GM12878 (cell line): ENCODE measurements at regions not wholly inside any gene's neighbourhood (a gene's known extent, or its start where the extent isn't known, plus 50 kb on each side); places are given as distances from the start of the nearest gene placed in this dataset.
A peak's percentile ranks its signal among the peaks of the same experiment; 100 is the strongest.

ENCODE experiments used
- ATAC-seq: fragments of 200-7000 bp; cut with Tn5 transposase; 3 replicates; pipeline ENCODE4 v1.9.1; 2020; ENCODE audit warnings: mild to moderate bottlenecking, moderate library complexity
- BruUV-seq: library from RNA; stranded (reverse); fragments of 400-500 nt; replicated peaks from 2 replicates; lab custom pipeline; 2021; lab: Mats Ljungman, UMichigan
- CTCF ChIA-PET: fragments of 300-600 bp; sonication (Branson Sonifier 250); formaldehyde crosslinking; extraction: SDS; loops from one replicate; lab custom pipeline; 2021; ENCODE audit warnings: inconsistent platforms; lab: Yijun Ruan, JAX
- POLR2A ChIA-PET: fragments of 350-600 bp; formaldehyde crosslinking; extraction: SDS; loops from one replicate; lab custom pipeline; 2021; ENCODE audit warnings: inconsistent platforms; lab: Charles Lee
- RAD21 ChIA-PET: fragments of 300-600 bp; sonication (Branson Sonifier 250); formaldehyde crosslinking; loops from one replicate; lab custom pipeline; 2023; ENCODE audit warnings: antibody characterized with exemption; ENCODE audit not compliant: unreplicated experiment; lab: Charles Lee
- SMC1A ChIA-PET: fragments of 300-600 bp; sonication (Branson Sonifier 250); formaldehyde crosslinking; loops from one replicate; lab custom pipeline; 2023; ENCODE audit not compliant: unreplicated experiment, uncharacterized antibody; lab: Charles Lee
- DNase-seq: peaks from one replicate; pipeline ENCODE4 v3.0.0-alpha.2; 2011; ENCODE audit warnings: low read depth, low spot score
- FAIRE-seq: peaks from 3 replicates; lab custom pipeline; 2011; peaks lifted over from hg19 to GRCh38; lab: Jason Lieb, UNC
- H2AFZ ChIP-seq: 2 replicates; pipeline ENCODE4 v1.6.0; 2011; ENCODE audit warnings: low read depth, low read length, control low read depth; ENCODE audit not compliant: control insufficient read depth
- H3K27ac ChIP-seq: 2 replicates; pipeline ENCODE4 v1.5.1; 2011; ENCODE audit warnings: control low read depth; ENCODE audit not compliant: control insufficient read depth, insufficient read depth
- H3K27me3 ChIP-seq, 2 experiments: replicated peaks in 1 of 2; 2 replicates each; pipeline versions ENCODE4 v1.6.0 to v1.6.1; 2011; ENCODE audit warnings: low read length in 1 of 2; ENCODE audit not compliant: control insufficient read depth in 2 of 2, insufficient read depth in 2 of 2
- H3K36me3 ChIP-seq, 2 experiments: 2 replicates each; pipeline ENCODE4 v1.5.1; 2011; ENCODE audit warnings: low read length in 1 of 2; ENCODE audit not compliant: control insufficient read depth in 2 of 2, insufficient read depth in 2 of 2
- H3K4me1 ChIP-seq: 2 replicates; pipeline ENCODE4 v1.6.1; 2011; ENCODE audit warnings: mild to moderate bottlenecking, low read length, moderate library complexity, mixed read lengths; ENCODE audit not compliant: control insufficient read depth, insufficient read depth
- H3K4me2 ChIP-seq: 2 replicates; pipeline ENCODE4 v1.6.0; 2011; ENCODE audit warnings: control low read depth; ENCODE audit not compliant: control insufficient read depth, insufficient read depth
- H3K4me3 ChIP-seq: fragments of 200-600 bp; sonication (generic); 2 replicates; pipeline ENCODE4 v1.5.1; 2016
- H3K79me2 ChIP-seq: 2 replicates; pipeline ENCODE4 v1.6.0; 2011; ENCODE audit warnings: low read length; ENCODE audit not compliant: control insufficient read depth, insufficient read depth
- H3K9ac ChIP-seq: 2 replicates; pipeline ENCODE4 v1.8.0; 2011; ENCODE audit warnings: low read length, control low read depth, mixed read lengths; ENCODE audit not compliant: control insufficient read depth, insufficient read depth
- H3K9me3 ChIP-seq: replicated peaks from 3 replicates; pipeline ENCODE4 v1.5.1; 2011; ENCODE audit warnings: mild to moderate bottlenecking, low read length; ENCODE audit not compliant: control insufficient read depth, insufficient read depth
- H4K20me1 ChIP-seq: 2 replicates; pipeline ENCODE4 v1.6.0; 2011; ENCODE audit not compliant: control insufficient read depth, insufficient read depth
- ASH2L ChIP-seq: fragments of 300-600, 200-600 bp; sonication (generic); IDR thresholded peaks from 2 replicates; pipeline ENCODE4 v1.6.1; 2017; ENCODE audit warnings: low read depth, mild to moderate bottlenecking, borderline replicate concordance
- BACH1 ChIP-seq: fragments of 450-650 bp; IDR thresholded peaks from 2 replicates; pipeline ENCODE4 v1.6.1; 2017; ENCODE audit warnings: mild to moderate bottlenecking, borderline replicate concordance
- BCL11A ChIP-seq: IDR thresholded peaks from 2 replicates; pipeline ENCODE4 v1.6.1; 2011; ENCODE audit warnings: low read depth, low read length
- BHLHE40 ChIP-seq, 2 experiments: fragments of 450-650 bp in 1 of 2; IDR thresholded peaks; 2 replicates each; pipeline ENCODE4 v1.6.1; 2011 to 2017; ENCODE audit warnings: low read depth in 2 of 2, borderline replicate concordance in 1 of 2, improper control_type of control experiment in 1 of 2, low read length in 1 of 2, mild to moderate bottlenecking in 1 of 2
- DPF2 ChIP-seq: fragments of 450-650 bp; IDR thresholded peaks from 2 replicates; pipeline ENCODE4 v1.6.1; 2017; ENCODE audit warnings: mild to moderate bottlenecking
- E2F8 ChIP-seq: fragments of 450-650 bp; IDR thresholded peaks from 2 replicates; pipeline ENCODE4 v1.6.1; 2018; ENCODE audit warnings: mild to moderate bottlenecking, low read depth, moderate library complexity; ENCODE audit not compliant: partially characterized antibody
- GABPA ChIP-seq: IDR thresholded peaks from 2 replicates; pipeline ENCODE4 v1.6.1; 2014; ENCODE audit warnings: antibody characterized with exemption, low read depth, mild to moderate bottlenecking, inconsistent platforms
- HCFC1 ChIP-seq: fragments of 150-350 bp; IDR thresholded peaks from 2 replicates; pipeline ENCODE4 v1.6.1; 2014; ENCODE audit warnings: low read length
- HDAC6 ChIP-seq: fragments of 200-600 bp; sonication (generic); IDR thresholded peaks from one replicate; pipeline ENCODE4 v1.8.0; 2017; ENCODE audit warnings: antibody characterized with exemption; ENCODE audit not compliant: unreplicated experiment
- MEF2A ChIP-seq: IDR thresholded peaks from 2 replicates; pipeline ENCODE4 v1.6.1; 2011; ENCODE audit warnings: low read depth, mild to moderate bottlenecking, low read length, moderate library complexity; ENCODE audit not compliant: insufficient read depth
- MXI1 ChIP-seq: fragments of 150-350 bp; IDR thresholded peaks from 2 replicates; pipeline ENCODE4 v1.6.1; 2011; ENCODE audit warnings: low read depth, mild to moderate bottlenecking, inconsistent platforms, low read length, improper control_type of control experiment
- NR2C2 ChIP-seq: IDR thresholded peaks from 2 replicates; pipeline ENCODE4 v1.6.1; 2011; ENCODE audit warnings: borderline replicate concordance, low read depth; ENCODE audit not compliant: control insufficient read depth, insufficient read length
- SMARCA5 ChIP-seq: fragments of 450-650 bp; IDR thresholded peaks from 2 replicates; pipeline ENCODE4 v1.6.1; 2017; ENCODE audit warnings: mild to moderate bottlenecking
- SMC3 ChIP-seq: IDR thresholded peaks from 2 replicates; pipeline ENCODE4 v1.6.1; 2011; ENCODE audit warnings: low read length, improper control_type of control experiment, borderline replicate concordance
- WRNIP1 ChIP-seq: IDR thresholded peaks from 2 replicates; pipeline ENCODE4 v1.6.1; 2011; ENCODE audit warnings: low read depth, low read length, improper control_type of control experiment, borderline replicate concordance
- WGBS: methylation state at CpG from one replicate; pipeline ENCODE4 v1.1.6; 2016; ENCODE audit warnings: low lambda C conversion rate; ENCODE audit not compliant: insufficient replicate concordance, insufficient coverage; ENCODE audit errors: missing lambda C conversion rate; 5-methylcytosine and 5-hydroxymethylcytosine counted together
- in situ Hi-C: fragments of 300-500 bp; cut with MboI; formaldehyde crosslinking; loops from 9 replicates; pipeline ENCODE4 v1.14.3; 2018; ENCODE audit warnings: mixed read lengths
- intact Hi-C: fragments of 100-400 bp; cut with micrococcal nuclease; formaldehyde crosslinking; loops from one replicate; pipeline ENCODE4 v1.14.2; 2022; ENCODE audit not compliant: unreplicated experiment
- TF ChIP-seq, protein P1 (sequence below): fragments of 450-650 bp; conservative IDR thresholded peaks from 2 replicates; pipeline ENCODE4 v1.6.1; 2017; ENCODE audit warnings: mild to moderate bottlenecking, moderate library complexity

DNA sequence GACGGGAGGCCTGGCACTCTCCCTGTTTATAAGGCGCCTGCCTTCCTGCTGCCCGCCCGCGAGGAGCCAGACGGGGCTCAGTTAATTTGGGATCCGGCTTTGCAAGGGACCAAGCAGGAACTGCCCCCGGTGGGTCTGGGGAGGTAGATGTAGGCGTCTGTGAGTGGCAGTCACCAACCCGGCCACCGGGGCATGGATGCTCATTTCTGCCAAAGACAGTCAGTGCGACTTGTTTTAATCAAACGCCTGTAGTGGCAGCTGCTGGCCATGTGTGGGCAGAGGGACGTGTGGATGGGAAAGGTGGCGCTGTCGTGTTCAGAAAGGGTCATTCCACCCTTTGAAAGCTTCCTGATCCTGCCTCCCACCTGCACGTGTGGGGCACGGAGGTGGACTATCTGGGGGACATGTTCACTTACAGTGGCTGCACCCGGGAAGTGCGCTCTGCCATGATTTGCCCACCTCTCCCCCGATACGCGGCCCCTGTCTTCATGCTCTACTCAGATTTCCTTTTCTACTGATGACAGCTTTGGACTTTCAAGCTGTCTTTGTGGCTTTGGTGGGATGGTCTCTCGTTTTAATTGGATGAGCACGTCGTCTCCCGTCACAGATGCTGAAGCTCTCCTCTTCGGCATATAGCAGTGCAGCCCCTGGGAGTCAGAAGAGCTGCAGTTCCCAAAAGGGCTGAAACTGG, 60.3 kb upstream of the CIBAR2 start (continued):
- peak; percentile 5; the same call in 1 of the 2 replicates for TF ChIP-seq SMC3

- Histone ChIP-seq H3K4me3 (no peak overlapping the region), H3K4me2 (no peak overlapping the region), H4K20me1 (no peaks in the 10 kb centered on the region), H3K9me3 (no peaks in the 10 kb centered on the region), H2AFZ (no peak overlapping the region), H3K27me3 (peaks cover 0 to 7% of the 10 kb centered on the region in 2 experiments; a peak in 3 of 4 replicates), H3K9ac (no peak overlapping the region), H3K79me2 (no peaks in the 10 kb centered on the region), H3K27ac (no peak overlapping the region), H3K36me3 (no peaks in the 10 kb centered on the region), H3K4me1 (no peaks in the 10 kb centered on the region; the same call in 1 of the 2 replicates)
- FAIRE-seq (no peak), DNase-seq (no peak), ATAC-seq (no peak)
- SMC1A ChIA-PET, result interaction anchor here (1.0 to 1.7 kb wide), 3 partner anchors 13 to 79 kb away, joined by 3 to 5 read pairs (median 3); no protein-coding TSS in a partner anchor
- in situ Hi-C loops (no loop called here), intact Hi-C loops (loop anchor here (5.0 kb wide), 1 partner anchor 54 kb away; no protein-coding TSS in a partner anchor)
- CTCF ChIA-PET, result interaction anchor here (0.9 to 2.9 kb wide), 10 partner anchors 8 to 103 kb away, joined by 3 to 12 read pairs (median 5); no protein-coding TSS in a partner anchor
- RAD21 ChIA-PET, result interaction anchor here (0.5 to 1.0 kb wide), 3 partner anchors 21 to 61 kb away, joined by 3 read pairs; partner anchors contain the start of gene CIBAR2
- 51% methylated on average over 14 of the region's 14 CpGs for WGBS
- no TSS peak for BruUV-seq
- no peak for TF ChIP-seq DPF2
- TF ChIP-seq WRNIP1, result no peak
- no peak for TF ChIP-seq MEF2A
- TF ChIP-seq ASH2L, result no peak
- TF ChIP-seq BCL11A, result no peak
- TF ChIP-seq BHLHE40 (IDR thresholded peaks at IDR 0.05; ENCODE audit: borderline replicate concordance in 1 of 2, low read depth in 2 of 2, low read length in 1 of 2), result no peak
- no peak for TF ChIP-seq NR2C2
- TF ChIP-seq MXI1, result no peak
- TF ChIP-seq BACH1, result no peak
- no peak for TF ChIP-seq HDAC6
- TF ChIP-seq E2F8, result no peak
- no peak for TF ChIP-seq SMARCA5
- TF ChIP-seq, protein P1, sequence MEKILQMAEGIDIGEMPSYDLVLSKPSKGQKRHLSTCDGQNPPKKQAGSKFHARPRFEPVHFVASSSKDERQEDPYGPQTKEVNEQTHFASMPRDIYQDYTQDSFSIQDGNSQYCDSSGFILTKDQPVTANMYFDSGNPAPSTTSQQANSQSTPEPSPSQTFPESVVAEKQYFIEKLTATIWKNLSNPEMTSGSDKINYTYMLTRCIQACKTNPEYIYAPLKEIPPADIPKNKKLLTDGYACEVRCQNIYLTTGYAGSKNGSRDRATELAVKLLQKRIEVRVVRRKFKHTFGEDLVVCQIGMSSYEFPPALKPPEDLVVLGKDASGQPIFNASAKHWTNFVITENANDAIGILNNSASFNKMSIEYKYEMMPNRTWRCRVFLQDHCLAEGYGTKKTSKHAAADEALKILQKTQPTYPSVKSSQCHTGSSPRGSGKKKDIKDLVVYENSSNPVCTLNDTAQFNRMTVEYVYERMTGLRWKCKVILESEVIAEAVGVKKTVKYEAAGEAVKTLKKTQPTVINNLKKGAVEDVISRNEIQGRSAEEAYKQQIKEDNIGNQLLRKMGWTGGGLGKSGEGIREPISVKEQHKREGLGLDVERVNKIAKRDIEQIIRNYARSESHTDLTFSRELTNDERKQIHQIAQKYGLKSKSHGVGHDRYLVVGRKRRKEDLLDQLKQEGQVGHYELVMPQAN, result no peak
- TF ChIP-seq GABPA, result no peak
- no peak for TF ChIP-seq HCFC1
- POLR2A ChIA-PET, result no interaction called here
Measured at GRCh38 chr16:85173146-85173980, 61.1 kb upstream of the CIBAR2 start.
